ENCODE measurements at regions not wholly inside any gene's neighbourhood (a gene's known extent, or its start where the extent isn't known, plus 50 kb on each side); places are given as distances from the start of the nearest gene placed in this dataset.

DNA sequence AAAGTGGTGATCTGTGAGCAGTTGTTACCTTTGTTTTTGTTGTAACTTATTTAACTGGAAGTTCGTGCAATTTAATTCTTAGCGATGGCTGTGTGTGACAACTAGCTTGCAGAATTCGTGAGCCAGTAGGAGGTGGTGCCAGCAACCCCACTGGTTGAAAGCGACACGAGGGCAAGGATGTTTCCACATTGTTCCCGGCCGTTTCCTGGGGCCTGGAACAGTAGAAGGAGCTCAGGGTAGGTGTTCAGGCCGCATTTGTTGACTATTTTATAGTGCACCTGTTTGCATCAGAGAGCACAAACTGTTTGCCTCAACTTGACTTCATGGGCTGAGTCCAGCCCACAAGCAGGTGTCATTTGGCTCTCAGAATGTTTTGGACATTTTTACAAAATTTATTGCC, 112.1 kb upstream of the PTPN1 start:
- TF ChIP-seq CTCF (IDR thresholded peaks at IDR 0.05 in 4 of 5, conservative IDR thresholded peaks at IDR 0.05 in 1 of 5) (no peak), POLR2A (IDR thresholded peaks at IDR 0.05) (no peak)

All from gastrocnemius medialis (tissue), 4 donors.